ENCODE measurements at regions not wholly inside any gene's neighbourhood (a gene's known extent, or its start where the extent isn't known, plus 50 kb on each side); places are given as distances from the start of the nearest gene placed in this dataset.
A peak's percentile ranks its signal among the peaks of the same experiment; 100 is the strongest.

- no peak for DNase-seq (ENCODE audit: low read depth)
Observed at GRCh38 chr14:22168092-22168955, 420.7 kb downstream of the DAD1 start.

GRCh38 chr14:22164616-22165015 lies 424.4 kb downstream of the DAD1 start:
- DNase-seq (ENCODE audit: low read depth) = no peak

GRCh38 chr14:22163051-22163450 lies 426.0 kb downstream of the DAD1 start:
- DNase-seq (ENCODE audit: low read depth) = no peak

- peak; percentile 55 for DNase-seq (ENCODE audit: low read depth)
Observed at GRCh38 chr14:22159957-22160356, 429.1 kb downstream of the DAD1 start.

GRCh38 chr14:22159099-22159498 lies 429.9 kb downstream of the DAD1 start:
- DNase-seq (ENCODE audit: low read depth) = peak; percentile 72

- no peak for DNase-seq (ENCODE audit: low read depth)
Observed at GRCh38 chr14:22158560-22158959, 430.5 kb downstream of the DAD1 start.

GRCh38 chr14:22155571-22155970 lies 433.5 kb downstream of the DAD1 start:
- no peak for DNase-seq (ENCODE audit: low read depth)

- DNase-seq (ENCODE audit: low read depth) = no peak
Observed at GRCh38 chr14:22152903-22153302, 436.1 kb downstream of the DAD1 start.

- peak; percentile 47 for DNase-seq (ENCODE audit: low read depth)
Observed at GRCh38 chr14:22152161-22152870, 436.7 kb downstream of the DAD1 start.

- no peak for DNase-seq (ENCODE audit: low read depth)
Observed at GRCh38 chr14:22151121-22151520, 437.9 kb downstream of the DAD1 start.

GRCh38 chr14:22149058-22149457 lies 440.0 kb downstream of the DAD1 start:
- no peak for DNase-seq (ENCODE audit: low read depth)

GRCh38 chr14:22147716-22148115 lies 441.3 kb downstream of the DAD1 start:
- DNase-seq (ENCODE audit: low read depth) = no peak

GRCh38 chr14:22143363-22143762 lies 445.7 kb downstream of the DAD1 start:
- no peak for DNase-seq (ENCODE audit: low read depth)

- DNase-seq (ENCODE audit: low read depth) = no peak
Observed at GRCh38 chr14:22140633-22141032, 448.4 kb downstream of the DAD1 start.

GRCh38 chr14:22131749-22132476 lies 457.1 kb downstream of the DAD1 start:
- DNase-seq (ENCODE audit: low read depth) = no peak

- DNase-seq (ENCODE audit: low read depth) = no peak
Observed at GRCh38 chr14:22124073-22124613, 450.5 kb upstream of the OR4E1 start.

- no peak for DNase-seq (ENCODE audit: low read depth)
Observed at GRCh38 chr14:22122829-22123560, 449.4 kb upstream of the OR4E1 start.

GRCh38 chr14:22122227-22122818 lies 448.7 kb upstream of the OR4E1 start:
- peak; percentile 3 for DNase-seq (ENCODE audit: low read depth)

- peak; percentile 0 for DNase-seq (ENCODE audit: low read depth)
Observed at GRCh38 chr14:22118899-22119477, 445.4 kb upstream of the OR4E1 start.

GRCh38 chr14:22113401-22113800 lies 439.8 kb upstream of the OR4E1 start:
- no peak for DNase-seq (ENCODE audit: low read depth)

Data from myocyte (in vitro differentiated cells).